ENCODE measurements at regions not wholly inside any gene's neighbourhood (a gene's known extent, or its start where the extent isn't known, plus 50 kb on each side); places are given as distances from the start of the nearest gene placed in this dataset.

GRCh38 chr3:152051501-152052404, 178.3 kb downstream of the SUCNR1 start:
- DNase-seq (ENCODE audit: low read depth in 2 of 3, low spot score in 1 of 3): no peak

DNA sequence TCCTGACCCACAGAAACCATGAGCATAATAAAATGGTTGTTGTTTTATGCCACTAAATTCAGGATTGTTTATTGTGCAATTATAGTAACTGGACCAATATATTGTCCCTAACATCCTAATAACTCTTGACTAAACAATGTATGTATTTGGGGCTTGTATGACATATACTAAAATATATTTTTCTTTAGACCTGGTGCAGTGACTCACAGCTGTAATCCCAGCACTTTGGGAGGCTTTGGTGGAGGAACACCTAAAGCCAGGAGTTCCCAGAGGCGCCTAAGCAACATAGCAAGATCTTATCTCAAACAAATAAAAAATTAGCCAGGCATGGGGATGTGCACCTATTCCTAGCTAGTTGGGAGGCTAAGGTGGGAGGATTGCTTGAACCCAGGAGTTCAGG, 180.4 kb downstream of the SUCNR1 start:
- no peak for DNase-seq (ENCODE audit: low read depth in 2 of 3, low spot score in 1 of 3)

GRCh38 chr3:152054315-152054714, 180.9 kb downstream of the SUCNR1 start:
- no peak for DNase-seq (ENCODE audit: low read depth in 2 of 3, low spot score in 1 of 3)

DNA sequence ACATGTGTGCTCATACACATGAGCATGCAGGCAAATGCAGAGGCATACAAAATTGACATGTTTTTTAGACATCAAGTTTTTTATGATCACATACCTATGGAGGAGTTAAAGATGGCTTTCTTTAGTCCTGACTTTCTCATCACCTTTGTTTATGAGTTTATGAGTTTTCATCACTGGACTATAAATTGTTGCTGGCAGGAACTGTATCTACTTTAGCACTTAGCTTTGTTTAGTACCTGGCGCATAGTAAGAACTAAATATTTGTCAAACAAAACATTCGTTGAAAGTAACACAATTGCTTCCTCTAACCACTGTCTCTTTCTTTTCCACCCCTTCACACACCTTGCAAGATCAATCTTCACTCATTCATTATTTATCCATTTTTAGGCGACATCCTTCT, 182.6 kb downstream of the SUCNR1 start:
- DNase-seq (ENCODE audit: low read depth in 2 of 3, low spot score in 1 of 3): no peak

- no peak for DNase-seq (ENCODE audit: low read depth in 2 of 3, low spot score in 1 of 3)
Measured at GRCh38 chr3:152056481-152056880, 183.0 kb downstream of the SUCNR1 start.

DNA sequence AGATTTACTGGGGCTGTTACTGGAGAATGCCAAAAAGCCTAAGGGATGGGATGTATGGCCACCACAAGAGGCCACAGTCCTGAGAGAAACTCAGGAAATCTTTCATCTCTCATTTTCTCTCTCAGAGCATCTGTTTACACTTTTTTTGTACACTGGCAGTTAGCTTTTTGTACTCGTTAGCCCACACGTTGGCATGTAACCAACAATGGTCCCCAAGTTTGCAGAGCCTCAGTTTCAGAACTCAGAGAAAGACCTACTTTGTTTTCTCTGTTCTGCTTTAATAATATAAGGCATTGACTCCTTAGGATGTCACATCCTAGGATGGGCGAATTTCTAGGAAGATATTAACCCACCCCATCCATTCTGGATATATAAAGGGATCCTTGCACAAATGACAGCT, 183.5 kb downstream of the SUCNR1 start:
- no peak for DNase-seq (ENCODE audit: low read depth in 2 of 3, low spot score in 1 of 3)

GRCh38 chr3:152058856-152059255, 185.4 kb downstream of the SUCNR1 start:
- DNase-seq (ENCODE audit: low read depth in 2 of 3, low spot score in 1 of 3): no peak

DNA sequence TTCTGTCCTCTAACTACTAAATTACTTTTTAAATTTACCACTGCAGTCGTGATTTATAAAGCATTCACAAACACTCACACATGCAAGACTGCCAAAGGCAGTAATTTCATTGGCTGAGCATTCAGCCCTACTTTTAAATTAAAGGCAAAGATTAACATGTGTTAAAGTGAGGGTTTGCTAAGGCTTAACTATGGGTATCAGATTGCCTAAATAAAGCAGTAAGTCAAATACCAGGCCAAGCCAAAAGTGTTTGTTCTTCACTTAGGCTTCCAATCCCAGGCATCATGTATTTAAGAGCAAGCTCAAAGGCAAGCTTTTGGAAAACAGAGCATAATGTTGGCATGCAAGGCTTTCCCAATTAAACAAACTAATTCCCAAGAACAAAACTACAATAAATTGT, 187.3 kb downstream of the SUCNR1 start:
- DNase-seq (ENCODE audit: low read depth in 2 of 3, low spot score in 1 of 3): no peak

- no peak for DNase-seq (ENCODE audit: low read depth in 2 of 3, low spot score in 1 of 3)
Measured at GRCh38 chr3:152061296-152061695, 187.9 kb downstream of the SUCNR1 start.

DNA sequence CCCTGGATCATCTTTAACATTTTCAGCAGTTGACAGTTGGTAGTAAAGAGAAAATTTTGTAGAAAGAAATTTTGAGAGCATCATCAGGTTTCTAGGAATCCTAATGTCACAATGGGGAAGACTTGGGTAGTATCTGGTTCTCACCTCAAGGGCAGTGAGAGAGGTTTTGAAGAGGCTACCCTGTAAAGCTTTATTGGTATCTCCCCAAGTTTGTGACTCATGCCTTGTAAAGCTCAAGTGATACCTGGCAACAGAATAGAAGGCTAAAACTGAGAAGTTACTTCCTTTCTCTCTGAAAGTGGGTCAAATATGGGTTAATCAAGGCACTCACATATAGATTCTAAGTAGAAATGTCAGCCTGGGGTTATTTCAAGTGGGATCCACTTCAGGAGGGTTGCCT, 196.4 kb downstream of the SUCNR1 start:
- no peak for DNase-seq (ENCODE audit: low read depth in 2 of 3, low spot score in 1 of 3)

GRCh38 chr3:152071315-152071714, 197.4 kb upstream of the MBNL1 start:
- no peak for DNase-seq (ENCODE audit: low read depth in 2 of 3, low spot score in 1 of 3)

DNA sequence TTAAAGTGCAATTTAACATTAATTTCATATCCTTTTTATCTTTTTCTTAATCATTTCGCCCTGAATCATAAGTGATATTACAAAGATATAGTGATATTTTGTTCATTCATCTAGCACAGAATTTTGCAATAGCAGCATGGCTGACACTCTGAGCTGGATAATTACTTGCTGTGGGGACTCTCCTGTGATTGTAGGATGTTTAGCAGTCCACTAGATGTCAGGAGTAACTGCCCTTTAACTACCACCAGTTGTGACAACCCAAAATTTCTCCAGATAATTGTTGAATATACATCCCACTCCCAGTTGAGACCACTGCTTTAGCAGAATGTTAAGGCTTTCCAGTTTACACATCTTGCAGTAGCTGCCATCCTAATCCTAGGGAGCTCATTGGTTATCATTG, 196.8 kb upstream of the MBNL1 start:
- peak in 1 of 3 donors; percentile 2 for DNase-seq (ENCODE audit: low read depth in 2 of 3, low spot score in 1 of 3)

DNA sequence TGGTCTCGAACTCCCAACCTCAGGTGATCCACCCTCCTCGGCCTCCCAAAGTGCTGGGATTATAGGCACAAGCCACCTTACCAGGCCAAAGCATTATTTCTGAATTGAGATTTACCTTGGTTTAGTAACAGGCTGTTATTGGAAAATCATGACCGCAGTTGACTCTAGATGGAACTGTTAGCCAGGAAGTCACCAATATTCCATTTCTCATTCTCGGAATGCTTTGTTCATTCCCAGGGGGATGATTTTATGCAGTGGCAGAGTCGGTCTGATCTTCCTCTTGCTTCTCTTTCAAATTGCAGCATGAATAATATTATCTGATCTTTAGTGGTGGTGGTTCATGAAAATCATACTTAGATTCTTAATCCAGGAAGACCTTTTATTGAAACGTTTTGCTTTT, 195.5 kb upstream of the MBNL1 start:
- no peak for DNase-seq (ENCODE audit: low read depth in 2 of 3, low spot score in 1 of 3)

- no peak for DNase-seq (ENCODE audit: low read depth in 2 of 3, low spot score in 1 of 3)
Measured at GRCh38 chr3:152076148-152076547, 192.6 kb upstream of the MBNL1 start.

GRCh38 chr3:152079980-152080379, 188.7 kb upstream of the MBNL1 start:
- no peak for DNase-seq (ENCODE audit: low read depth in 2 of 3, low spot score in 1 of 3)

- DNase-seq (ENCODE audit: low read depth in 2 of 3, low spot score in 1 of 3): no peak
Measured at GRCh38 chr3:152083135-152083534, 185.6 kb upstream of the MBNL1 start.

- DNase-seq (ENCODE audit: low read depth in 2 of 3, low spot score in 1 of 3): no peak
Measured at GRCh38 chr3:152084441-152085158, 184.1 kb upstream of the MBNL1 start.

DNA sequence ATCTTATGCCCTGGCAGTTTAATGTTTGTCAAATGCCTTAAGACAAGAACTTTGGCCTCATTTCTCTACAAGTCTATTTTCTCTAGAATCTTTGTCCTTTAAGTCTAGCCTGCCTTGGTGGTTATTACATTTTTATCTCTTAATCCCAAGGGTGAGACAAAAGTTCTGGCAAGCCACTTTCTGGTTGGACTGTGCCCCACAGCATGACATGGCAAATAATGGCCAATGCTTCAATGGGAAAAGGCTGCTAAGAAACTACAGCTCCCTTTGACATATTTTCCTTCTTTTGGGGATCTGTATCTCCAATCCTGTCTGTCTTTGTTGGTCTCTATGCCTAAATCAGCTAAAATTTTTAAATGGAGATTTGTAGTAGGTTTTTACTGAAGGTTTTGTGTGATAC, 181.6 kb upstream of the MBNL1 start:
- DNase-seq (ENCODE audit: low read depth in 2 of 3, low spot score in 1 of 3): no peak

DNA sequence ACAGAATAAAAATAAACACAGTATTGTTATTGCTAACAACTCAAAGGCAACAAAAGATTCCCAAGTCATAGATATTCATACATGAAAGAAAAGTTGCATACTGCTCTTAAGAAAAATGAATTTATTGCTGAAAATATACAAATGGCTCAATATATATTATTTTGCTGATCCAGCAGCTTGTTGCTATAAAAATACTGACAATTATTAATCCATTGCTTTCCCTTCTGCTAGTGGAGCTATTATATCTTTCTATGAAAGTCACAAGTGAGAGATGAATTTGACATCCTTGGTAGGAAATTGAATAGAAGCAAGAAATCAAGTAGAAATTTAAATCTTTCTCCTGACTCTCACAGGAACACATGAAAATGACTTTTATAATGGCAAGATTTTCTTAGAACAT, 179.2 kb upstream of the MBNL1 start:
- DNase-seq (ENCODE audit: low read depth in 2 of 3, low spot score in 1 of 3): no peak

GRCh38 chr3:152091725-152092124, 177.0 kb upstream of the MBNL1 start:
- no peak for DNase-seq (ENCODE audit: low read depth in 2 of 3, low spot score in 1 of 3)

DNA sequence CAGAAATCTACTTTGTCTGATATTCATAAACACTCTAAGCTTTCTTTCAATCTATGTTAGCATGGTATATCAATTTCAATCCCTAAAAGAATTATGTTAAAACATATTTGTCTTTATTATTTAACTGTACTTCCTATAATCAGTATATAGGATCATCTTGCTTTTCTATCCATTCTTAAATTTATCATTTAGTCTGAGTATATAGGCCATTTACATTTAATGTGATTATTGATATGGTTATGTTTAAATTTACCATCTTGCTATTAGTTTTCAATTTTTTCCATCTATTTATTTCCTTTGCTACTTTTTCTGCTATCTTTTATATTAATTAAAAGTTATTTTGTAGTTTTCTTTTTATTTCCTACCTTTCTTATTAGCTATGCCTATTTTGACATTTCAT, 174.8 kb upstream of the MBNL1 start:
- no peak for DNase-seq (ENCODE audit: low read depth in 2 of 3, low spot score in 1 of 3)

DNA sequence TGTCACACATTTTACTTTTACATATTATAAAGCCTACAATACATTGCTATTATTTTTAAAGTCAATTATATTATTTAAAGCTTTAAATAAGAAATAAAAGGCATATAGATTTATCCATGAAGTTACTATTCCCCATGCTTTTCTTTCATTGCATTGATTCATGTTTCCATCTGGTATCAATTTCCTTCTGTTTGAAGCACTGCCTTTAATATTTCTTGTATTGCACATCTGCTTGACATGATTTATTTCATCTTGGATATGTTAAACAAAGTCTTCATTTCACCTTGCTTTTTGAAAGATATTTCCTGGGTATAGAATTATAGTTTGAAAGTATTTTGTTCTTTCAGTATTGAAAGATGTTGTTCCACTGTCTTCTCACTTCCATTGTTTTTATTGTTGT, 174.3 kb upstream of the MBNL1 start:
- DNase-seq (ENCODE audit: low read depth in 2 of 3, low spot score in 1 of 3): no peak

DNA sequence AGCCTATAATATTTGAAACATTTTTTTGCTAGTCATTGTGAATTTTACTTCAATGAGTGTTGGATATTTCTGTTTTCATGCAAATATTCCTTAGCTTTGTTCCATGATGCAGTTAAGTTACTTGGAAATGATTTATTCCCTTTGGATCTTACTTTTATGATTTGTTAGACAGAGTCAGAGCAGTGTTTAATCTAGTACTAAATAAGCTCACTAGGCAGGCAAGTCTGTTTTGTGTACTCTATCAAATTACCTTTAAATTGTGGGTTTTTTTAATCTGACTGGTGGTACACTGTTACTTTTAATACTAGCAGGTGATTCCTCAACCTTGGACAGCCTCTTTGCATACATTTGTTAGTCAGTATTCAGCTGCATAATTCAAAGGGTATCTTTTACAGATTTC, 173.3 kb upstream of the MBNL1 start:
- no peak for DNase-seq (ENCODE audit: low read depth in 2 of 3, low spot score in 1 of 3)
